BLaER1 treated with 17β-estradiol and CSF1 and Interleukin-3, amounts not matched to agents 10 nM and 100 nM (cell line): ENCODE measurements at regions not wholly inside any gene's neighbourhood (a gene's known extent, or its start where the extent isn't known, plus 50 kb on each side); places are given as distances from the start of the nearest gene placed in this dataset.

Experiments used
- H3K27ac ChIP-seq, 11 experiments: shearing (Covaris generic); formaldehyde crosslinking; 2 replicates each; pipeline ENCODE4 v1.8.1; 2022
- H3K27me3 ChIP-seq, 11 experiments: shearing (Covaris generic); formaldehyde crosslinking; 2 replicates each; pipeline ENCODE4 v1.8.1; 2022
- H3K36me3 ChIP-seq, 11 experiments: shearing (Covaris generic); formaldehyde crosslinking; 2 replicates each; pipeline ENCODE4 v1.8.1; 2022
- H3K4me1 ChIP-seq, 10 experiments: shearing (Covaris generic); formaldehyde crosslinking; 2 replicates each; pipeline ENCODE4 v1.8.1; 2022
- H3K4me2 ChIP-seq, 11 experiments: shearing (Covaris generic); formaldehyde crosslinking; 2 replicates each; pipeline ENCODE4 v1.8.1; 2022
- H3K4me3 ChIP-seq, 10 experiments: shearing (Covaris generic); formaldehyde crosslinking; 2 replicates each; pipeline ENCODE4 v1.8.1; 2022
- H3K9ac ChIP-seq, 11 experiments: shearing (Covaris generic); formaldehyde crosslinking; 2 replicates each; pipeline ENCODE4 v1.8.1; 2022
- H3K9me3 ChIP-seq, 11 experiments: shearing (Covaris generic); formaldehyde crosslinking; replicated peaks in 1 of 11; 2 replicates each; pipeline ENCODE4 v1.8.1; 2022
- H4K20me1 ChIP-seq, 11 experiments: shearing (Covaris generic); formaldehyde crosslinking; 2 replicates each; pipeline ENCODE4 v1.8.1; 2022
- Cebpa-rat ChIP-seq, 11 experiments: shearing (Covaris generic); IDR thresholded peaks; 2 replicates each; pipeline ENCODE4 v1.8.1; 2022

DNA sequence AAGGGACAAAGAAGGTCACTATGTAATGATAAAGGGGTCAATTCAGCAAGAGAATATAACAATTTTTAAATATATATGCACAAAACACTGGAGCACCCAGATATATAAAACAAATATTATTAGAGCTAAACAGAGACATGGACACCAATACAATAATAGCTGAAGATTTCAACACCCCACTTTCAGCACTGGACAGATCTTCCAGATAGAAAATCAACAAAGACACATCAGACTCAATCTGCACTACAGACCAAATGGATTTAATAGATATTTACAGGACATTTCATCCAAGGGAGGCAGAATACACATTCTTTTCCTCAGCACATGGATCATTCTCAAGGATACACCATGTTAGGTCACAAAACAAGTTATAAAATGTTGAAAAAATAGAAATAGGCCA lies 111.4 kb downstream of the SOX3 start:
- Histone ChIP-seq H4K20me1 (no peaks in the 10 kb centered on the region), H3K4me1 (no peaks in the 10 kb centered on the region), H3K4me2 (no peak overlapping the region), H3K27ac (no peak overlapping the region), H3K9ac (no peak overlapping the region), H3K36me3 (no peaks in the 10 kb centered on the region), H3K9me3 (no peaks in the 10 kb centered on the region), H3K27me3 (peaks cover 68 to 100% (median 89%) of the 10 kb centered on the region in 11 experiments), H3K4me3 (no peak overlapping the region)
- TF ChIP-seq Cebpa-rat (IDR thresholded peaks at IDR 0.05): no peak

DNA sequence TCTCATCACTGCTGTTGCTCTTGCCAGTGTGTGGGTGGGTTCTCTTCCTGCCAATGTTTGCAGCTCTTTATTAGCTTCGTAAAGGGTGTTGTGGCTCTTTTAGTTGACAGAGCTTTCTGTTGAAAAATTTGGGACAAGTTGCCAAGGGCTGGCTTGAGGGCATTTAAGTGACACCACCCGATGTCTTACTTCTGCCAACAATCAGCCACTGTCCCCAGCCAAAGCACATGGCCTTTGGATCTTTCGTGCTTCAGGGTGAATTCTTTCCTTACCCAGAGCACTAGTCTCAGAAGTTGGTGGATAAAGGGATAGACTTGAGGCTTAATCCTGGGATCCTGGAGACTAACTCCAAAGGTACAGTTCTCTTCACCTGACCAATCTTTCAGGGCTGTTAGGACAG lies 113.6 kb downstream of the SOX3 start:
- H3K4me1 ChIP-seq: no peaks in the 10 kb centered on the region
- H3K9ac ChIP-seq: no peak overlapping the region
- no peaks in the 10 kb centered on the region; a peak in 1 of 22 replicates for H4K20me1 ChIP-seq
- TF ChIP-seq Cebpa-rat (IDR thresholded peaks at IDR 0.05): no peak
- no peaks in the 10 kb centered on the region for H3K9me3 ChIP-seq
- H3K4me3 ChIP-seq: no peak overlapping the region
- peaks cover 67 to 100% (median 89%) of the 10 kb centered on the region in 11 experiments for H3K27me3 ChIP-seq
- no peak overlapping the region for H3K27ac ChIP-seq
- no peaks in the 10 kb centered on the region for H3K36me3 ChIP-seq
- H3K4me2 ChIP-seq: no peak overlapping the region

GRCh38 chrX:140389331-140389730 lies 115.5 kb downstream of the SOX3 start:
- peaks cover 75 to 100% (median 92%) of the 10 kb centered on the region in 11 experiments for H3K27me3 ChIP-seq
- H3K9ac ChIP-seq: no peak overlapping the region
- H3K4me1 ChIP-seq: no peaks in the 10 kb centered on the region
- no peaks in the 10 kb centered on the region; a peak in 1 of 22 replicates for H4K20me1 ChIP-seq
- H3K4me2 ChIP-seq: no peak overlapping the region
- no peaks in the 10 kb centered on the region for H3K9me3 ChIP-seq
- no peaks in the 10 kb centered on the region for H3K36me3 ChIP-seq
- no peak overlapping the region for H3K27ac ChIP-seq
- TF ChIP-seq Cebpa-rat (IDR thresholded peaks at IDR 0.05): no peak
- H3K4me3 ChIP-seq: no peak overlapping the region

GRCh38 chrX:140362861-140363260 lies 142.0 kb downstream of the SOX3 start:
- Histone ChIP-seq H3K4me2 (no peak overlapping the region), H3K27me3 (peaks cover 55 to 96% (median 82%) of the 10 kb centered on the region in 11 experiments), H3K9me3 (no peaks in the 10 kb centered on the region), H3K27ac (no peak overlapping the region), H3K4me3 (no peak overlapping the region), H4K20me1 (no peaks in the 10 kb centered on the region; a peak in 1 of 22 replicates), H3K36me3 (no peaks in the 10 kb centered on the region), H3K4me1 (no peaks in the 10 kb centered on the region), H3K9ac (no peak overlapping the region)
- TF ChIP-seq Cebpa-rat (IDR thresholded peaks at IDR 0.05): no peak

- Histone ChIP-seq H3K9ac (no peak overlapping the region), H3K4me2 (no peak overlapping the region), H3K27me3 (peaks cover 68 to 98% (median 87%) of the 10 kb centered on the region in 11 experiments), H3K9me3 (no peaks in the 10 kb centered on the region), H3K36me3 (no peaks in the 10 kb centered on the region), H3K4me3 (no peak overlapping the region), H3K4me1 (no peaks in the 10 kb centered on the region), H3K27ac (no peak overlapping the region), H4K20me1 (no peaks in the 10 kb centered on the region; a peak in 1 of 22 replicates)
- TF ChIP-seq Cebpa-rat (IDR thresholded peaks at IDR 0.05): no peak
These were observed 143.9 kb downstream of the SOX3 start for GRCh38 chrX:140360924-140361323.

DNA sequence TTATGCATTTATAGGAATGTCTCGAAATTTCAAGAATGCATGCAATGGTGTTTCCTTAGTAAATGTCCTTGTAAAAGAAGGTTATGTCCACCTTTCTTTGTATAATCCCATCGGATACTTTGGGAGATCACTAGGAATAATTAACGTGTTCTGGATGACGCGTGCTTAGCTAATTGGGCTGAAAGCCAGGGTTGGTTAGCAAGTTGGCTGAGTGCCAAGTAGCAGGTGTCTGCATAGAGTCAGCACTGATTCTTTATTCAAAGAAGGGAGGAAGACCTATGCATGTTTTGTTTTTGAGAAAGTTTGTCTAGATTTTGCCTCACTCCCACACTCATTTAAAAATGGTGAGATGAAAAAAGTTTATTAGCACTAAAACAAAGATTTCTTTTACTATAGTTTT lies 144.6 kb downstream of the SOX3 start:
- Histone ChIP-seq H4K20me1 (no peaks in the 10 kb centered on the region; a peak in 1 of 22 replicates), H3K27me3 (peaks cover 70 to 99% (median 93%) of the 10 kb centered on the region in 11 experiments), H3K36me3 (no peaks in the 10 kb centered on the region), H3K27ac (no peak overlapping the region), H3K9me3 (no peaks in the 10 kb centered on the region), H3K4me2 (no peak overlapping the region), H3K9ac (no peak overlapping the region), H3K4me1 (no peaks in the 10 kb centered on the region), H3K4me3 (no peak overlapping the region)
- no peak for TF ChIP-seq Cebpa-rat (IDR thresholded peaks at IDR 0.05)

DNA sequence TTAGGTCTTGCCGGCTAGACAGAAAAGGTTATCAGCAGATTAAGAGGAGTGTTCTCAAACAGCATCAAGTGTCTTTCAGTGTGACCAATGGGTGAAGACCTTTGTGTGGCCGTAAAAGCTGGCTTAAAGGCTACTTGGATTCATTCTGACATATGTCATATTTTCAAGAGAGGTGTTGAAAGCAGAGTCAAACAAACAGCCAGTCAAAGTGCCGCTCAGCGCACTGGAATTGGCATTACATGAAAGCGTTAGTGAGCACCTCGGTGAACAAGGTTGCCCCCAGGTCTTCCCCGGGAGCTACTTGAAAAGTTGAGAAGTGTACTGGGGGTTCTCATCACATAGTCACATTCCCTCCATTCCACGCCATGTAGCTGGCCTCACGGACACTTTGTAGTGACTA lies 148.9 kb downstream of the SOX3 start:
- Histone ChIP-seq H3K9ac (no peak overlapping the region), H3K27me3 (peaks cover 81 to 97% (median 94%) of the 10 kb centered on the region in 11 experiments), H3K4me3 (no peak overlapping the region), H3K4me1 (no peaks in the 10 kb centered on the region), H3K9me3 (peaks cover 0 to 9% (median 0%) of the 10 kb centered on the region in 11 experiments; a peak in 1 of 22 replicates), H4K20me1 (no peaks in the 10 kb centered on the region), H3K27ac (no peak overlapping the region), H3K4me2 (no peak overlapping the region), H3K36me3 (no peaks in the 10 kb centered on the region)
- TF ChIP-seq Cebpa-rat (IDR thresholded peaks at IDR 0.05): no peak

GRCh38 chrX:140355429-140355828 lies 149.4 kb downstream of the SOX3 start:
- no peak overlapping the region for H3K9ac ChIP-seq
- H3K4me1 ChIP-seq: no peaks in the 10 kb centered on the region
- peaks cover 0 to 9% (median 0%) of the 10 kb centered on the region in 11 experiments; a peak in 1 of 22 replicates for H3K9me3 ChIP-seq
- no peak overlapping the region for H3K27ac ChIP-seq
- TF ChIP-seq Cebpa-rat (IDR thresholded peaks at IDR 0.05): no peak
- H3K36me3 ChIP-seq: no peaks in the 10 kb centered on the region
- no peaks in the 10 kb centered on the region for H4K20me1 ChIP-seq
- H3K27me3 ChIP-seq: peaks cover 79 to 97% (median 94%) of the 10 kb centered on the region in 11 experiments
- no peak overlapping the region for H3K4me3 ChIP-seq
- no peak overlapping the region for H3K4me2 ChIP-seq

DNA sequence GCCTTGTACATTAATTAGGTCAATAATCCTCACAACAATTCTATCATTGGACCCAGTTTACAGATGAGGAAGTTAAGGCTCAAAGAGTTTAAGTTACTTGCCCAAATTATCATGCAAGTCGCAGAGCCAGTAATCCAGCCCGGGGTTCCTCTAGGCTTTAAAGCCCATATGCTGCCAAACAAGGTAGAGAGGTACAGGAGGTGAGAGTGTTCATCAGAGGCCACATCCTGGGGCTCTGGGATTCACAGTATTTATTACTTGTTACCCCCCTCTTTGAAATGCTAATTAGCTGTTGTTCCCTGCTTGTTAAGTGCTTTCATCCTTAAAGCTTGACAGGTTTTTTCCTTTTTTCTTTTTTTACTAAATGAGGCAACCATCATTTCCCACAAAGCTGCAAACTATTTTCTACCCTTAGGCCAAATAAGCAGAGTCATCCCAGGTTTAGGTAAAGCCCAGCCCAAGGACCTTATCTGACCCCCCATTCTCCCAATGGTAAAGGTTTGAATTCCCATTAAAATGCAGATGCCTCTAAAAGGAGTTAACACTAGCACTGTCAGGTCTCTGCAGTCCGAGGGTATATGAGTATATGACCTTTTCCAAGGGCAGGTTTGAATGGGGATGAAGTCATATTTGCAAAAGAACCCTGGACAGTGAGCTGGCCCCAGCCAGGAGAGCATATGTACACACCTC lies 150.3 kb downstream of the SOX3 start:
- Histone ChIP-seq H3K9me3 (peaks cover 0 to 9% (median 0%) of the 10 kb centered on the region in 11 experiments; a peak in 1 of 22 replicates), H3K27me3 (peaks cover 79 to 98% (median 94%) of the 10 kb centered on the region in 11 experiments), H3K4me2 (no peak overlapping the region), H3K9ac (no peak overlapping the region), H3K36me3 (no peaks in the 10 kb centered on the region), H4K20me1 (peaks cover 0 to 3% (median 0%) of the 10 kb centered on the region in 11 experiments; a peak in 1 of 22 replicates), H3K27ac (no peak overlapping the region), H3K4me1 (no peaks in the 10 kb centered on the region), H3K4me3 (no peak overlapping the region)
- no peak for TF ChIP-seq Cebpa-rat (IDR thresholded peaks at IDR 0.05)

GRCh38 chrX:140346729-140347128 lies 158.1 kb downstream of the SOX3 start:
- peaks cover 52 to 94% (median 88%) of the 10 kb centered on the region in 11 experiments for H3K27me3 ChIP-seq
- H3K9ac ChIP-seq: no peak overlapping the region
- TF ChIP-seq Cebpa-rat (IDR thresholded peaks at IDR 0.05): no peak
- H3K9me3 ChIP-seq: peaks cover 0 to 6% (median 0%) of the 10 kb centered on the region in 11 experiments; a peak in 1 of 22 replicates
- H3K4me1 ChIP-seq: no peaks in the 10 kb centered on the region
- no peak overlapping the region for H3K4me2 ChIP-seq
- H4K20me1 ChIP-seq: peaks cover 0 to 4% (median 0%) of the 10 kb centered on the region in 11 experiments; a peak in 1 of 22 replicates
- no peak overlapping the region for H3K4me3 ChIP-seq
- no peaks in the 10 kb centered on the region for H3K36me3 ChIP-seq
- no peak overlapping the region for H3K27ac ChIP-seq
